GM12872 (cell line): ENCODE measurements at regions not wholly inside any gene's neighbourhood (a gene's known extent, or its start where the extent isn't known, plus 50 kb on each side); places are given as distances from the start of the nearest gene placed in this dataset.

Experiments
- TF ChIP-seq, protein P1 (sequence below): IDR thresholded peaks from 3 replicates; pipeline ENCODE4 v1.5.1; 2011; ENCODE audit warnings: low read depth, mild to moderate bottlenecking, low read length, moderate library complexity; ENCODE audit not compliant: insufficient read depth

DNA sequence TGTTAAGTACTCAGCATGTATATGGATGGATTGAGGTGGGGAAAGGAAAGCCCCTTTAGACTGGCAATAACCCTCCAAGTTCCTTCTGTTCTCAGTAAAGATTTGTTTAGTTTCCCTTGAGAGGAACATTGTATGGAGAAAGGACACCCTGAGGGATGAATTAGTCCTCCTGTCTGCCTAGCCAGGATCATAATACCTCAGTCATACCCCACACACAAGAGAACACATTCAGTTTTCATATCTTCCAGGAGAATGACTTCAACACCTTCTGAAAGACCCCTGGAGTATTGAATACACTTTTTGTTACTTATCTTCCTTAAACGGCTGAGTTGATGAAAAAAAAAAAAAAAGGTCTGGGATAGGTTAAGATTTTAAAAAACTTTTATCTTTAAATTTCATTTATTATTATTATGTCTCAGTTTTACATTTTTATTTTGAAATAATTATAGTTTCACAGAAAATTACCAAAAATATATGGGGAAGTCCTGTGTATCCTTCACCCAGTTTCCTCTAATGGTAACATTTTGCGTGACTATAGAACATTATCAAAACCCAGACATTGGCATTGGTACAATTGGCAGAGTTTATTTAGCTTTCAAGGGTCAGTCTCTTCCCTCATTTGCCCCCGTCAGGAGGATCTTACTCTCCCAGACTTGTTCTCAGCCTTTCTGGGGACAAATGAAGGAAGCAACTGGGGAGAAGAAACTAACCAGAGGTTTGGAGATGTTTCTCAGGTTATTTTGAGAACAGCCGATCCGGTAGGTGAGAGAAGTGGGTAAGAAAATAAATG lies 88.0 kb downstream of the ACTBL2 start:
- TF ChIP-seq, protein P1, sequence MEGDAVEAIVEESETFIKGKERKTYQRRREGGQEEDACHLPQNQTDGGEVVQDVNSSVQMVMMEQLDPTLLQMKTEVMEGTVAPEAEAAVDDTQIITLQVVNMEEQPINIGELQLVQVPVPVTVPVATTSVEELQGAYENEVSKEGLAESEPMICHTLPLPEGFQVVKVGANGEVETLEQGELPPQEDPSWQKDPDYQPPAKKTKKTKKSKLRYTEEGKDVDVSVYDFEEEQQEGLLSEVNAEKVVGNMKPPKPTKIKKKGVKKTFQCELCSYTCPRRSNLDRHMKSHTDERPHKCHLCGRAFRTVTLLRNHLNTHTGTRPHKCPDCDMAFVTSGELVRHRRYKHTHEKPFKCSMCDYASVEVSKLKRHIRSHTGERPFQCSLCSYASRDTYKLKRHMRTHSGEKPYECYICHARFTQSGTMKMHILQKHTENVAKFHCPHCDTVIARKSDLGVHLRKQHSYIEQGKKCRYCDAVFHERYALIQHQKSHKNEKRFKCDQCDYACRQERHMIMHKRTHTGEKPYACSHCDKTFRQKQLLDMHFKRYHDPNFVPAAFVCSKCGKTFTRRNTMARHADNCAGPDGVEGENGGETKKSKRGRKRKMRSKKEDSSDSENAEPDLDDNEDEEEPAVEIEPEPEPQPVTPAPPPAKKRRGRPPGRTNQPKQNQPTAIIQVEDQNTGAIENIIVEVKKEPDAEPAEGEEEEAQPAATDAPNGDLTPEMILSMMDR = no peak

DNA sequence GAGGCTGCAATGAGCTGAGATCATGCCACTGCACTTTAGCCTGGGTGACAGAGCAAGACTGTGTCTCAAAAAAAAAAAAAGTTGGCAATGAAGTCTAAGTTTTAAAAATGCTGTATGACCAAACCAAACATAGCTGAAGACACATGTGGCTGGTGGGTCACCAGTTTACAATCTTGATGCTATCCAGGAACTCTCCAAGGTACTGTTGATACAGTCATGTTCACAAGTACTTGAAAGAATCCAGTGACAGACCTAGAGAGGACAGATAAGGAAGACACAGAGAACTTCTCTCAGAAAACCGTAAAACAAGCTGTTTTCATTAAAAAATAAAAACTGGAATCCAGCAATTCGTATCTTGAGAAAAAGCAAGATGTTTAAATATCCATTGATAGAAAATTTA lies 95.7 kb downstream of the ACTBL2 start:
- TF ChIP-seq, protein P1 = no peak

DNA sequence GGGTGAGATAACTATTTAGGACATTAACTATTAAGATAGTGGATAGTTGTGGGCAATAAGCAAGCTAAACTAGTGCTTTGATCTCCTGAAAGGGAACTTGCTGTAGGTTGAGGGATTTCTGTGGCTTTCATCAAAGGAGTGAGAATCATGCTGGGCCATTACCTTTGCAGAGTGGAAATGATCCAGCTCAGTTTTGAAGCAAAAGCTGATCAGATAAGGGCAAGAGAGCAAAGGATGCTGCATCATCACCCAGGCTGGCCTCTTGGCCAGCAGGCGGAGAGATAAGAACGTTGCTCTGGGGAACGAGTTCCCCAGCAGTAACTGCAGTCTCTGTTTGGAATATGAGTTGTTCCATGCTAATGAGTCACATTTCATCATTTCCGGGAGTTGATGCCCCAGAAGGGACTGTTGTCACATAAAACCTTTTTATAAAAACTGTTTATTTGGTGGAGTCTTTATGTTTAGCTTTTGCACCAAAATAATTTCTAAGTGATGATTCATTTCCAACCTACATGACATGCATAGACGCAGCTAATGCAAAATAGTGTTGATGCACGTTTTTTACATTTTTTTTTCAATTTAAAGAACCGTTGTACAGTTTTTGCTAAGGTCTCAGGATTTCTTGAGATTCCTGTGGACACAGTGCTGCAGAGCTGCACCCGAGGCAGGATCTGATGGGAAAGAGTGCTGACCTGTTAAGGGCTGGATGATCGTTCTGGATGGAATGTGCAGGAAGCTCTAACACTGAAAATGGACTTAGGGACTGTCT lies 99.3 kb downstream of the ACTBL2 start:
- TF ChIP-seq, protein P1 = no peak

DNA sequence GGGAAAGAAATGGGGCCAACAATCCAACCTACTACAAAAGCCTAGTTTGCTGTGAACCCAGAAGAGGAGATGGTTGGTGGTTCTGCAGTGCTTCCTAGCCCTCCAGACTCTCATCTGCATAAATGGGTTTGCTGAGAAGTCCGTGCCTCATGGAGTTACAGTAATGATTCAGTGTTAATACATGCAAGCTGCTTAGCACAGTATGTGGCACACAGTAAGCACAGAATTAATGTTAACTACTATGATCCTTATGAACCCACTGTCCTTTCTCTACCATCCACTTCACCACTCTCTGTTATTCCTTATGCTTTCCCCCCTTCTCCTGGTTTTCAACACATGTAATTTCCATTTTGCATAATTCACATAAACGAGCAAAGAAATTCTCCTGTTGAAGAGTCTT lies 100.0 kb downstream of the ACTBL2 start:
- TF ChIP-seq, protein P1 = no peak

DNA sequence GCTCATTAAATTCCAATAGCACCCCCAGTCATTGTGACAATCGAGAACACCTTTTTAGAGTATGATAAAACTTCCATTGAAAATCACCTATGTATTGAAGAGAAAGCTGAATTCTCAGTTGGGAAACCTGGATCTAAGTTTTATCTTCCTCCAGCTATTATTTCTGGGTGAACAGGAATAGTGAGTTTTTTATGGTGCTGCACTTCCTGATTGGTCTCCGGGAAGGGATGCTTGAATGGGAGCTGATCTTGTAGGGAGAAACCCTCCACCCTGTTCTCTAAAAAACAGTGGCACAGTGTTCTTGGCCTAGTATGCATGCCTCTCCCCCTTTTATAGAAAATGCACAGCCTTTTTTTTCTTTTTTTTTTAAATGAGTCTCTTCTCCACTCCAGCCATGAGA lies 112.2 kb downstream of the ACTBL2 start:
- TF ChIP-seq, protein P1 = no peak

DNA sequence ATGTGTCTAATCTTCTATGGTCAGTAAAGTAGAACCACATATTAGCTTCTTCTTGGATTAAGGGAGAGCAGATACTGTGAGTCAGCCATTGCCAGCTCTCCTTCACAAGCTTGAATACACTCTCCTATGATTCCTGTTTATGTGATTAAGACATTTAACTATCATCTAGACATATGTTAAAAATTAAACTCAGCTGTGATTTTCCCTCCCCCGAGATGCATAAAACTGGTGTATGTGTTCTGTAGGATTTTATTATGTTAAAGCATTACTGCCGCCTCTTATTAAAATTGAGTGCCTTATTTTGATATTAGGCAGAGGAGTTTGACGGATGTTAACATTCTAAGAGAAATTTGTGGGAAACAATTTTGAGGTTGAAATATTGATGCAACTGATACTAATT lies 114.6 kb downstream of the ACTBL2 start:
- TF ChIP-seq, protein P1 = no peak

DNA sequence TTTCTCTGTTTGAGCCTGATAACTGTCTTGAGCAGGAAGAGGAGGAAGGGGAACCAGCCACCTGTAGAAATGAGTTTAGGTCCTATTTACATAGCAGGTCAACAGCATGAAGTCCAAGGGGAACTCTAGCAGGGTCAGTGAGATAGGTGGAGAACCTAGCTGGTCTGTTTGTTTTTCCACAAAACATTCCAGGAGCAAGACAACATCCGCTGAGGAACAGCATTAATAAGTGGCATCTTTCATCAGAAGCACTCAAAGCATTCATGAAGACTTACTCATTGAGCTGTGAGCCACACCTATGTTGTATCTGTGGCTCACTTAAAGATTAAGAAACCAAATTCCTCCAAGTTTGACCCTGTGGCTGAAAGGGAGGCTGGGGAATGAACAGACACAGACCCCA lies 115.9 kb downstream of the ACTBL2 start:
- TF ChIP-seq, protein P1 = no peak
